CD4-positive, alpha-beta T cell treated with Interleukin-1 beta for 1 hour (primary cell): ENCODE measurements at regions not wholly inside any gene's neighbourhood (a gene's known extent, or its start where the extent isn't known, plus 50 kb on each side); places are given as distances from the start of the nearest gene placed in this dataset.
"Not testable (repeated sequence)": the region's sequence is repeated elsewhere in the genome, so short reads cannot be mapped to it uniquely, and the experiment has no call there.

ENCODE experiments used
- DNase-seq, 2 donors: peaks; one replicate each; pipeline ENCODE4 v3.0.0-alpha.2; 2020 to 2022

GRCh38 chr1:95622609-95623008 is 388.6 kb downstream of the RWDD3 start:
- DNase-seq, result no peak

GRCh38 chr1:95625224-95625623 is 391.2 kb downstream of the RWDD3 start:
- DNase-seq, result no peak

DNA sequence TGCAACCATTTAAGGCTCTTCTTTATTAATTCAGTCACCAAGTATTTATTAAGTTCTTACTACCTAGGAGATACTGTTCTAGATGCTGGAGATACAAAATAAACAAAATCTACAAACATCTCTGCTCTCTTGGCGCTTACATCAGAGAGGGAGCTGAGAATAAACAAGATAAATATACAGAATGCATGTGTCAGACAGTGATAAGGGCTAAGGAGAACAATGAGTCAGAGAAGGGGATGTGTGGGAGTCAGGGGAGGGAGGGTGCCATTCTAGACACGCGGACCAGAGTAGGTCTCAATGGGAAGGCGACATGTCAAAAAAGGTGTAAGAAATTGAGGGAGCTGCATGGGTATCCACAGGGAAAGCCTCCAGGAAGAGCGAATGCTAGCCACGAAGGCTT is 393.2 kb downstream of the RWDD3 start:
- DNase-seq, result no peak

DNA sequence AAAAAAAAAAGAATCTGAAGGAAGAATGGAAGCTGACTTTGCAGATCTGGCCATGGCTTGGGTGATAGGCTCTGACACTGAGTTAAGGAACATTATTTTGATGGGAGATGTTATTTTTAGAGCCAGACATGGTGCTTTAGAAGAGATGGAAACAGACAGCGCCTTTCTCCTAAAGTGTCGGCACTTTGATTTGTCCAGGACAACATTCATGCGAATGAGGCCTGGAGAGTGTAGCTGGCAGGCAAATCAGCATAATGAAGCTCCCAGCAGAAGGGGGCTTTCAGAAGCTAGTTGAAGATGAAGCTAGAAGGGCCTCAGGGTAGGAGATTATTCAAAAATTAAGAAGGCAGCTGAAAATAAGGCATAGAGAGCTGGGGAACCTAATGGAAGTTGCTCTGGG is 397.7 kb downstream of the RWDD3 start:
- DNase-seq, result no peak

- DNase-seq, result no peak
These were observed 401.8 kb downstream of the RWDD3 start for GRCh38 chr1:95635811-95636210.

DNA sequence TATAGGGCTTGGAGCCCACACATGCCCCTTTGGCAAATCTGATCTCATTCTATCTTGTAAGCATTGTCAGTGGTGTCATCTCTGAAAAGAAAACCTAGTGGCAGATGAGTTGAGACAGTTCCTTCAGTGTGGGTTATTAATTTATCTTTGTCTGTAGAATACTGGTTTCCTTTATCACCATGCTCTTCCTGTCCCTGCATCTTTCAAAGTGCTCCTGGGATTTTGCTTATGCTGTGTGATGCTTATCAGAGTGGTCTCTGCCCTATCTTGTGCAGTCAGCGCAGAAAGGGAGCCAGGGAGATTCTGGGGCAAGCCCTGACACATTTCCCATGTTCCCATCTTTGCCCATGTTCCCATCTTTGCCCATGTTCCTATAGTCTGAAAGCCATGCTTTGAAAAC is 402.9 kb downstream of the RWDD3 start:
- no peak for DNase-seq

- DNase-seq, result no peak
These were observed 406.7 kb downstream of the RWDD3 start for GRCh38 chr1:95640746-95641145.

DNA sequence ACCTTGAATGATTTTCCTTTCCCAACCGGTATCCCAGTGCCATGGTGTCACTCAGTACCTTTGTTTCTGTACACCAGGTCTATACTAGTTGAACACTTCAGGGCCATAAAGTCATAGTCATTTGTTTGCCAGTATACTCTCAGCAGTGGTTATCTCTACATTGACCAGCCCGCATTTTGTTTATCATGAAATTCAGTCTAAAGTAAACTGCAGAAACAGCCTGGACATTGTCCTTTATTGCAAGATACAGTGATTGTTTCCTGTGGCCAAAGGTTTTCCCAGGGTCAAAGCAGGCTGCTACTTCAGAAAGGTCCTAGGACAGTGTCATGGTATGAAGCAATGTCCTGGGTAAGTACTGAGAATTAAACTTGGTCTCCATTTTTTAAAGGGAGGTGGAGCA is 407.4 kb downstream of the RWDD3 start:
- DNase-seq, result no peak

GRCh38 chr1:95642035-95642434 is 408.0 kb downstream of the RWDD3 start:
- DNase-seq, result no peak

GRCh38 chr1:95643071-95643470 is 409.1 kb downstream of the RWDD3 start:
- no peak for DNase-seq

DNA sequence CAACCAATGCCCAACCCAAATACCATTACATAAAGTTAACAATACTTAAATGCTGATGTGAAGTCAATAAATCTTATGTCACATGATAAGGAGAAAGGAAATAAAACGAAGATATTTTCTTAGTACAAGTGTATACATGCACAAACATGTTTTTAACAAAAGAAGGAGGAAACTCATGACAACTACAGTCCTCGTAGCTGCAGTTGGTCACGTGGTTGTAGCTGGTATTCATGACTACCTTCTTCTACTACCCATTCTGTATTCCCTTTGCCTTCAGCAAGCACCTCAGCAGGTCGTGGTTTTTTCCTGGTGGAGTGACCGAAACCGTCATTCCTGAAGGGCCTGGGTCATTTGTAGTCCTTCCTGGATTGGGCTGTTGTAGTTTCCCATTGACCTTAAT is 411.1 kb downstream of the RWDD3 start:
- not testable (repeated sequence) for DNase-seq

GRCh38 chr1:95650631-95651030 is 416.6 kb downstream of the RWDD3 start:
- no peak for DNase-seq

GRCh38 chr1:95652423-95652965 is 418.5 kb downstream of the RWDD3 start:
- no peak for DNase-seq

DNA sequence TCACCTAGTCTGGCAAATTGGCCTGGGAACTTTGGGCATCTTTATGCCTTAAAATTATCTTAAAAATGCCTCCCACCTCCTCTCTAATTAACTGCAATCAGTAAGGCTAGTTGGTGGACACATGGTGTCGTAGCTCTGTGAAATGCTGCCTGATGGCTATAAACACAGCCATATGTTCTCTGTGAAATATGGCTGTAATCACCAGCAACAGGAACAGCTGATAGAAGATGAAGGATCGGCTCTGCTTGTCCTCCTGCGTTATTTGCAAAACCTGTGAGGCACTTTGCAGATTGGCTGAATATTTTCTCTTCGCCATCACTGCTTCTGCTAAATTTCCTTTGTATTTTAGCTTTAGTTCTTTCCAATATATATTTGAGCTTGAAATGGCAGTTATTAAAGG is 419.6 kb downstream of the RWDD3 start:
- DNase-seq, result no peak

GRCh38 chr1:95655321-95656020 is 421.5 kb downstream of the RWDD3 start:
- DNase-seq, result no peak

DNA sequence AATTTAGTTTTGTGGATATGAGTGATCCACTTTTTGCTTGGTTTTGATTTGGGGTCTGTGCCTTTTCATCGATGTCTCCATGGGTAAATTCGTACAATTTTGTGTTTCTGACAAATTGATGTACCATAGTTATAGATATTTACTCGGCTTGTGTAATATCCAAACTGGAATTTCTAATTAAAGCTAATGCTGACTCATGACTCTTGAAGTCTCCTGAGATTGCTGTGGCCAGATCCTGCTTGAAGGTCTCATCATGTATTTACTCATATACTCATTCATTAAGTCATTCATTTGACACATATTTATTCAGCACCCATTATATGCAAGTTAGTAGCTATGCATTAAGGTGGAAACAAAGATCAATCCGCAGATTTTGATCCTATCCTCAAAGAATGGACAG is 423.2 kb downstream of the RWDD3 start:
- no peak for DNase-seq

- DNase-seq, result no peak
These were observed 425.2 kb downstream of the RWDD3 start for GRCh38 chr1:95659166-95659565.

DNA sequence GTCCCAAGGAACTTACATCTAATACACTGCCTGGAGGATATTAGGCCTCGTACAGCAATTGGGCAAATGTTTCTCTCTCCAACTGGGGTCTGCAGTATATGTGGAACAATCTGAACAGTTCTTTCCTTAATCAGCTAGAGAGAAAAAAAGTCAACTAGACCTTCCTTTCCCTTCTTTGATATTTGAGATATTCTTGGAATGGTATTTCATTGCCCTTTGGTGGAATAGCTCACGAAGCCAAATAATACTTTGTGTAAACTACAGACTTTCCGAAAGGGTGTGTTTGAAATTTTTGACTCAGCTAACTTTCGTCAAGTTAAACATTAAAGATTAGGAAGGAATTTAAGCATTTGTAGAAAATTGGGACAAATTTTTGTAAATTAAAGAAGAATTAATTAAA is 425.6 kb downstream of the RWDD3 start:
- DNase-seq, result no peak

GRCh38 chr1:95660736-95661135 is 426.7 kb downstream of the RWDD3 start:
- DNase-seq, result no peak

- not testable (repeated sequence) for DNase-seq
These were observed 429.5 kb downstream of the RWDD3 start for GRCh38 chr1:95663530-95663929.

- no peak for DNase-seq
These were observed 434.2 kb downstream of the RWDD3 start for GRCh38 chr1:95668165-95668564.

- DNase-seq, result not testable (repeated sequence)
These were observed 435.6 kb downstream of the RWDD3 start for GRCh38 chr1:95669638-95670037.

GRCh38 chr1:95671098-95671497 is 437.1 kb downstream of the RWDD3 start:
- no peak for DNase-seq

DNA sequence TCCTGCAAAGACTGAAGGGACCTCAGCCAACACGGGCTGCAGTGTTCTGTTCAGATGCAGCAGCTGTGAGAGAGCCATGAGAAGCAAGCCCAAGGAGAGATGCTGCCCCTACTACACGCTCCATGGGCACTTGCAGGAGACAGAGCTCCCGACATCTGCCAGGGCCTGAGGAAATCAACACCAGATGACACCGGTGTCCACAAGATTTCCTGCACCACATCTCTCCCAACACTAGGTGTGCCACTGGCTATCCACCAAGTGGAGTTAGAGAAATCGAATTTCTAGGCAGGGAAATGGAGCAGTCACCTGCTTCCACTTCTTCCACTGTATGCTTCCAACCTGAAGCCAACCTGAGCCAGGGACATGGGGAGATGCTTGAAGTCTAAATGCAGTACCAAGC is 445.3 kb downstream of the RWDD3 start:
- DNase-seq, result no peak

DNA sequence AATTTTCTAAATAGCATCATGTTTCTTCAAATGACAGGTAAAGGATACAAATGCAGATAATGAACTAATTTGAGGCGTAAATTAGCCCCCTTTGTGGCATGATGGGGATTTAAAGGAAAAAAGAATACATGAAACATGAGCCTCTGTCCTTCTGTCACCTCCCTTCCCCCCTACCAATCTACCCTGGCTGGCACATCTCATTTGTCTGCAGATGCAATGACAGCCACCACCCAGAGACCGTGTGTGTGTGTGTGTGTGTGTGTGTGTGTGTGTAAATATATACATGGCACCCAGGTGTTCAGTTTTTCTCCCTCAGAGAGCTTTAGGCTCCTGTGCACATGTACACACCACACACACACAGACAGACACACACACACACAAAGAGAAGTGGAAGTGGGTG is 451.1 kb downstream of the RWDD3 start:
- no peak for DNase-seq
